ENCODE measurements at regions not wholly inside any gene's neighbourhood (a gene's known extent, or its start where the extent isn't known, plus 50 kb on each side); places are given as distances from the start of the nearest gene placed in this dataset.

GRCh38 chr17:73947966-73948355 is 255.5 kb upstream of the RPL38 start:
- H2BK15ac ChIP-seq (ENCODE audit: low read length), result no peak overlapping the region; the same call in 1 of the 2 replicates
- no peak overlapping the region for H2BK120ac ChIP-seq (replicated peaks; ENCODE audit: low read depth, low read length)
- no peak overlapping the region for H3K14ac ChIP-seq (ENCODE audit: insufficient read length)
- H4K5ac ChIP-seq (ENCODE audit: insufficient read length, low read depth, low read length), result no peak overlapping the region
- no peak overlapping the region for H2AK5ac ChIP-seq (ENCODE audit: low read depth, low read length)
- H3K27me3 ChIP-seq (replicated peaks in 1 of 4; ENCODE audit: control insufficient read depth in 3 of 4, extremely low read depth in 1 of 4, insufficient read depth in 3 of 4, low read length in 3 of 4), result peaks cover 1 to 23% (median 20%) of the 10 kb centered on the region in 4 experiments
- no peaks in the 10 kb centered on the region for H3K79me1 ChIP-seq (ENCODE audit: low read depth, low read length)
- TF ChIP-seq KDM1A (IDR thresholded peaks at IDR 0.05; ENCODE audit: borderline replicate concordance, low read length) (no peak), PHF8 (conservative IDR thresholded peaks at IDR 0.05; ENCODE audit: low read depth, low read length) (no peak)
- TF ChIP-seq, protein P1, sequence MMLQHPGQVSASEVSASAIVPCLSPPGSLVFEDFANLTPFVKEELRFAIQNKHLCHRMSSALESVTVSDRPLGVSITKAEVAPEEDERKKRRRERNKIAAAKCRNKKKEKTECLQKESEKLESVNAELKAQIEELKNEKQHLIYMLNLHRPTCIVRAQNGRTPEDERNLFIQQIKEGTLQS (IDR thresholded peaks at IDR 0.05; ENCODE audit: insufficient read depth, low read depth, low read length), result no peak
- H3K27ac ChIP-seq (ENCODE audit: low read depth, low read length), result no peak overlapping the region
- DNase-seq (ENCODE audit: low read depth in 1 of 2, low spot score in 2 of 2) (no peak), FAIRE-seq (no peak)
- H3K4ac ChIP-seq (replicated peaks; ENCODE audit: insufficient read length, low read depth, low read length), result no peak overlapping the region
- ChIA-PET CTCF (ENCODE audit: partially characterized antibody) (interaction anchor here (0.9 to 1.9 kb wide), 5 partner anchors 10 to 301 kb away, joined by 3 to 4 read pairs (median 3); no protein-coding TSS in a partner anchor), POLR2A (ENCODE audit: partially characterized antibody) (no interaction called here)
- no peaks in the 10 kb centered on the region for H3K36me3 ChIP-seq (ENCODE audit: control insufficient read depth in 2 of 4, insufficient read depth in 4 of 4, low read length in 3 of 4)
- H2BK20ac ChIP-seq (ENCODE audit: low read length), result no peak overlapping the region
- peaks cover 0 to under 1% of the 10 kb centered on the region in 2 experiments for H4K20me1 ChIP-seq (replicated peaks in 1 of 2; ENCODE audit: control insufficient read depth in 1 of 2, insufficient read depth in 2 of 2, low read length in 2 of 2)
- H4K91ac ChIP-seq (replicated peaks; ENCODE audit: insufficient read length, low read length), result no peak overlapping the region
- H2AFZ ChIP-seq (ENCODE audit: low read length), result no peak overlapping the region
- H4K8ac ChIP-seq (ENCODE audit: extremely low read depth, insufficient read depth, low read length), result no peak overlapping the region
- H3K18ac ChIP-seq (ENCODE audit: extremely low read depth, low read length), result no peak overlapping the region
- H3K23ac ChIP-seq (ENCODE audit: insufficient read length), result no peak overlapping the region
- H3K56ac ChIP-seq (replicated peaks; ENCODE audit: insufficient read length, low read depth, low read length), result no peak overlapping the region
- no peak overlapping the region for H3K9ac ChIP-seq (replicated peaks in 1 of 4; ENCODE audit: extremely low read depth in 1 of 4, low read depth in 3 of 4, low read length in 3 of 4)
- no peaks in the 10 kb centered on the region for H3K9me3 ChIP-seq (ENCODE audit: insufficient read depth in 2 of 2, low read depth in 1 of 2, low read length in 1 of 2)
- H3K23me2 ChIP-seq (ENCODE audit: low read depth, low read length), result peaks cover 11% of the 10 kb centered on the region; the same call in 1 of the 2 replicates
- H3K4me1 ChIP-seq (replicated peaks in 1 of 4; ENCODE audit: control insufficient read depth in 3 of 4, insufficient read depth in 4 of 4, low read length in 3 of 4), result peaks cover 0 to 7% (median 1%) of the 10 kb centered on the region in 4 experiments; a peak in 5 of 7 replicates
- no peak overlapping the region for H3K4me3 ChIP-seq (ENCODE audit: extremely low read depth in 1 of 4, insufficient read depth in 2 of 4, low read depth in 3 of 4, low read length in 4 of 4)
- WGBS, 2 experiments (ENCODE audit: extremely low coverage in 1 of 2, insufficient coverage in 1 of 2, insufficient read length in 1 of 2, insufficient replicate concordance in 2 of 2, low coverage in 1 of 2, low lambda C conversion rate in 2 of 2, missing lambda C conversion rate in 1 of 2), result 96% methylated on average over 4 of the region's 4 CpGs; no CpG with 5 or more reads in 1 of the 2 experiments
- H3K4me2 ChIP-seq (ENCODE audit: insufficient read depth in 1 of 2, low read depth in 2 of 2, low read length in 2 of 2), result no peak overlapping the region
- no peak overlapping the region for H2BK12ac ChIP-seq (ENCODE audit: low read depth, low read length)
- H2BK5ac ChIP-seq (ENCODE audit: low read depth, low read length), result no peak overlapping the region
- no peaks in the 10 kb centered on the region for H3K79me2 ChIP-seq (ENCODE audit: control insufficient read depth in 1 of 2, insufficient read depth in 2 of 2, low read length in 2 of 2)
